GM13977 (cell line): ENCODE measurements at regions not wholly inside any gene's neighbourhood (a gene's known extent, or its start where the extent isn't known, plus 50 kb on each side); places are given as distances from the start of the nearest gene placed in this dataset.

Source experiments
- DNase-seq: peaks from one replicate; pipeline ENCODE4 v3.0.0; 2012; ENCODE audit warnings: low spot score
- CTCF ChIP-seq: IDR thresholded peaks from 2 replicates; pipeline ENCODE4 v1.5.1; 2012; ENCODE audit warnings: mild to moderate bottlenecking, control low read depth; ENCODE audit not compliant: insufficient read depth; ENCODE audit errors: extremely low read depth, missing control alignments
- in situ Hi-C: fragments of 300-500 bp; cut with MboI; formaldehyde crosslinking; loops from one replicate; pipeline ENCODE4 v1.12.0; 2022; ENCODE audit warnings: low sequenced_read_pairs, low pct_unique_long_range_greater_than_20kb, mixed read lengths, inconsistent platforms; ENCODE audit not compliant: unreplicated experiment

- in situ Hi-C loops, result no loop called here
- TF ChIP-seq CTCF, result no peak
- DNase-seq, result no peak
Observed at GRCh38 chr9:22682536-22682935, 235.9 kb downstream of the DMRTA1 start.

GRCh38 chr9:22682961-22683699 is 236.5 kb downstream of the DMRTA1 start:
- DNase-seq, result no peak
- TF ChIP-seq CTCF, result no peak
- in situ Hi-C loops, result no loop called here

DNA sequence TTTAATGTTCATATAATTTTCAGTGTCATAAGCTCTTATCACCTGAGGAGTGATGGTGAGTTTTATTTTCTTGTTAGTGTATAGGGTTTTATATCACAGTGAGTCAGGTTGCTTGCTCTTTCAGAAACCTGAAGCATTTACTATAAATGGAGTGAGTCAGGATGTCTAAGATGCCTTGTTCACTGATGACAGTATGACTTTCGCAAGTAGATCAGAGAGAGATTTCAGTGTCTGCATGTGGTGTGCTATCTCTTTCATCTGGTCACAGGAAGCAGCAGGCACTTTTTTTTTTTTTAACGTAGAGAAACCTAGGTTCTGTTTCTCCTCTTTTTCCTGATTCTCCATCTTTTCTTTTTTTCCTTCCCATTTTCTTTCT is 237.1 kb downstream of the DMRTA1 start:
- no peak for DNase-seq
- in situ Hi-C loops, result no loop called here

GRCh38 chr9:22693156-22693555 is 246.5 kb downstream of the DMRTA1 start:
- in situ Hi-C loops, result no loop called here
- TF ChIP-seq CTCF, result no peak

More for the DNA sequence above, 237.1 kb downstream of the DMRTA1 start:
- no peak for TF ChIP-seq CTCF

DNA sequence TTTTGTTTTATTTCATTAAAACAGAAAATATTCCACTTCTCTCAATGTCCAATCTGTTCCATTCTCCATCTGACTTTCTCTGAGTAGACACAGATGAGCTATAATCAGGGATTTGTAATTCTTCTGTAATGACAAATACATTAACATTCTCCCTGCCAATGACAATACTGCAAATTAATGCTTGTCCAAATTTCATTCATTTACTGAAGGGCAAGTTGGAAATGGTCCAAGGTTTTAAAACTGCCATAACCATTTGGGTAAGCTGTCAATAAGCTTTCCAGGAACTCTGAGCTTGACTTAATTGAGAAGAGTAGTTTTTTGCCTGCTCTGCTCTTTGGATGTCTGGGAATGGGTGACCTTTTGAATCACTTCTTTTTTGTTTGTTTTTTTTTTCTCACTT is 253.5 kb downstream of the DMRTA1 start:
- no peak for DNase-seq
- in situ Hi-C loops, result no loop called here
- no peak for TF ChIP-seq CTCF

More at GRCh38 chr9:22693156-22693555, 246.5 kb downstream of the DMRTA1 start:
- DNase-seq, result no peak

DNA sequence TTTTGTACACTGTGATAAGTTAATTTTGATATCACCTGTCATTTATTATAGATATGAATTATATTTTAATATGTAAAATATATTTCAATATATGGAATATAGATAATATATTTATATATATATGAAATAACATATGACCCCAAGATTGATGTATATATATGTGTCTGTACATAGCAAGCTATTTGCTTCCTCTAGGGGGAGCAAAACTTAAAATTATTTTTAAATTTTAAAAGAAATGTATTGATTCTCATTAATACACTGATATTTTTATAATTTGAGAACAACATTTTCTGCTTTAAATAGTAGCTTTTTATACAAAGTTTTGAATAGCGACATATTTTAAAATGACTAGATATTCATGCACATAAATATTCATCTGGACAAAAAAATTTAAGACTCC is 272.0 kb downstream of the DMRTA1 start:
- TF ChIP-seq CTCF, result peak; percentile 5
- no peak for DNase-seq
- in situ Hi-C loops, result no loop called here
